ENCODE measurements at regions not wholly inside any gene's neighbourhood (a gene's known extent, or its start where the extent isn't known, plus 50 kb on each side); places are given as distances from the start of the nearest gene placed in this dataset.

GRCh38 chr5:74199005-74199404 is 441.5 kb downstream of the ENC1 start:
- no peak for DNase-seq
- peaks cover 2% of the 10 kb centered on the region for H3K27me3 Mint-ChIP-seq (ENCODE audit: unreplicated experiment)
- no peak overlapping the region for H3K4me3 Mint-ChIP-seq (ENCODE audit: unreplicated experiment)
- no peaks in the 10 kb centered on the region for H3K36me3 Mint-ChIP-seq (ENCODE audit: unreplicated experiment)
- peaks cover 4% of the 10 kb centered on the region for H3K9me3 Mint-ChIP-seq (ENCODE audit: unreplicated experiment)
- H3K27ac Mint-ChIP-seq (ENCODE audit: unreplicated experiment) = no peak overlapping the region
- H3K4me1 Mint-ChIP-seq (ENCODE audit: low read depth, unreplicated experiment) = peaks cover 9% of the 10 kb centered on the region
- TF ChIP-seq, protein P1, sequence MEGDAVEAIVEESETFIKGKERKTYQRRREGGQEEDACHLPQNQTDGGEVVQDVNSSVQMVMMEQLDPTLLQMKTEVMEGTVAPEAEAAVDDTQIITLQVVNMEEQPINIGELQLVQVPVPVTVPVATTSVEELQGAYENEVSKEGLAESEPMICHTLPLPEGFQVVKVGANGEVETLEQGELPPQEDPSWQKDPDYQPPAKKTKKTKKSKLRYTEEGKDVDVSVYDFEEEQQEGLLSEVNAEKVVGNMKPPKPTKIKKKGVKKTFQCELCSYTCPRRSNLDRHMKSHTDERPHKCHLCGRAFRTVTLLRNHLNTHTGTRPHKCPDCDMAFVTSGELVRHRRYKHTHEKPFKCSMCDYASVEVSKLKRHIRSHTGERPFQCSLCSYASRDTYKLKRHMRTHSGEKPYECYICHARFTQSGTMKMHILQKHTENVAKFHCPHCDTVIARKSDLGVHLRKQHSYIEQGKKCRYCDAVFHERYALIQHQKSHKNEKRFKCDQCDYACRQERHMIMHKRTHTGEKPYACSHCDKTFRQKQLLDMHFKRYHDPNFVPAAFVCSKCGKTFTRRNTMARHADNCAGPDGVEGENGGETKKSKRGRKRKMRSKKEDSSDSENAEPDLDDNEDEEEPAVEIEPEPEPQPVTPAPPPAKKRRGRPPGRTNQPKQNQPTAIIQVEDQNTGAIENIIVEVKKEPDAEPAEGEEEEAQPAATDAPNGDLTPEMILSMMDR (IDR thresholded peaks at IDR 0.05; ENCODE audit: partially characterized antibody, unreplicated experiment) = no peak

GRCh38 chr5:74198156-74198555 is 442.4 kb downstream of the ENC1 start:
- TF ChIP-seq, protein P1 (IDR thresholded peaks at IDR 0.05; ENCODE audit: partially characterized antibody, unreplicated experiment) = no peak
- Mint-ChIP-seq H3K4me1 (ENCODE audit: low read depth, unreplicated experiment) (peaks cover 9% of the 10 kb centered on the region), H3K36me3 (ENCODE audit: unreplicated experiment) (no peaks in the 10 kb centered on the region), H3K27ac (ENCODE audit: unreplicated experiment) (no peak overlapping the region), H3K27me3 (ENCODE audit: unreplicated experiment) (peaks cover 2% of the 10 kb centered on the region), H3K9me3 (ENCODE audit: unreplicated experiment) (peaks cover 4% of the 10 kb centered on the region), H3K4me3 (ENCODE audit: unreplicated experiment) (no peak overlapping the region)
- DNase-seq = no peak

GRCh38 chr5:74196233-74196632 is 444.3 kb downstream of the ENC1 start:
- Mint-ChIP-seq H3K36me3 (ENCODE audit: unreplicated experiment) (peaks cover 4% of the 10 kb centered on the region), H3K4me1 (ENCODE audit: low read depth, unreplicated experiment) (peaks cover 16% of the 10 kb centered on the region), H3K9me3 (ENCODE audit: unreplicated experiment) (peaks cover 2% of the 10 kb centered on the region), H3K27ac (ENCODE audit: unreplicated experiment) (no peak overlapping the region), H3K4me3 (ENCODE audit: unreplicated experiment) (no peak overlapping the region), H3K27me3 (ENCODE audit: unreplicated experiment) (peaks cover 6% of the 10 kb centered on the region)
- DNase-seq = no peak
- TF ChIP-seq, protein P1 (IDR thresholded peaks at IDR 0.05; ENCODE audit: partially characterized antibody, unreplicated experiment) = no peak

- TF ChIP-seq, protein P1 (IDR thresholded peaks at IDR 0.05; ENCODE audit: partially characterized antibody, unreplicated experiment) = no peak
- DNase-seq = no peak
- Mint-ChIP-seq H3K36me3 (ENCODE audit: unreplicated experiment) (peaks cover 7% of the 10 kb centered on the region), H3K27me3 (ENCODE audit: unreplicated experiment) (peaks cover 6% of the 10 kb centered on the region), H3K4me1 (ENCODE audit: low read depth, unreplicated experiment) (peaks cover 11% of the 10 kb centered on the region), H3K9me3 (ENCODE audit: unreplicated experiment) (no peaks in the 10 kb centered on the region), H3K4me3 (ENCODE audit: unreplicated experiment) (no peak overlapping the region), H3K27ac (ENCODE audit: unreplicated experiment) (no peak overlapping the region)
Measured at GRCh38 chr5:74194196-74194595, 446.3 kb downstream of the ENC1 start.

DNA sequence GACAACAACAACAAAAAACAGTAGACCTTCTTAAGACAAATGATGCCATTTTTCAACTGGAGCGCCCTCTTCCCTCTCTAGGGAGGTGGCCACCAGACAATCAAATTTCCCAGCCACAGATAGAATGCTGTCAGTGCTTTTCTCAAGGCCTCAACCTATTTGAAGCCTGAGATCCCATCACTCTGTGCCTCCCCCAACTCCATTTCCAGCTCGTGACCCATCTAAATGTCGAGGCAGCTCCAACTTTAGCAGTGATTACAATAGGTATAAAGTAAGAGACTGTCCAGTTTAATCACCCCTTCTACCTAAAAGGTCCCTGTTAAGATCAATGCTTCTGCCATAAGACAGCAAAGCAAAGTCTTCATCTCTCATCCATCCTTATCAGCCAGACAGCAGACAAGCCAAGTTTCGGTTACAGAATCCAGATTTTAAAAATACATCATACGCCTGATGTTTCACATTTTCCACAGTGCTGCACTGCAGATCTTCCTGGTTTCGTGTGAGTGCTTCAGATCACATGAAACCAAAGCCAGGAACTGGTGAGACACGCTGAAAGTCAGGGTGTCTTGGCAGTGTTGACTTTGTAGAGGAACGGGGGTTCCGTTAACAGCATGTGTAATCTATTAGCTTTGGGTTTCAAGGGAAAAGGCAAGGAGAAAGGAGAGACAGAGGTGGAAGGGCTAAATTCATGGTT is 447.8 kb downstream of the ENC1 start:
- no peak overlapping the region for H3K27ac Mint-ChIP-seq (ENCODE audit: unreplicated experiment)
- H3K27me3 Mint-ChIP-seq (ENCODE audit: unreplicated experiment) = peaks cover 6% of the 10 kb centered on the region
- no peaks in the 10 kb centered on the region for H3K9me3 Mint-ChIP-seq (ENCODE audit: unreplicated experiment)
- TF ChIP-seq, protein P1 (IDR thresholded peaks at IDR 0.05; ENCODE audit: partially characterized antibody, unreplicated experiment) = no peak
- peaks cover 13% of the 10 kb centered on the region for H3K4me1 Mint-ChIP-seq (ENCODE audit: low read depth, unreplicated experiment)
- H3K36me3 Mint-ChIP-seq (ENCODE audit: unreplicated experiment) = peaks cover 7% of the 10 kb centered on the region
- DNase-seq = no peak
- H3K4me3 Mint-ChIP-seq (ENCODE audit: unreplicated experiment) = no peak overlapping the region
